CD4-positive, alpha-beta T cell treated with Interleukin-1 beta for 1 hour (primary cell): ENCODE measurements at regions not wholly inside any gene's neighbourhood (a gene's known extent, or its start where the extent isn't known, plus 50 kb on each side); places are given as distances from the start of the nearest gene placed in this dataset.

Source experiments
- DNase-seq, 2 donors: peaks; one replicate each; pipeline ENCODE4 v3.0.0-alpha.2; 2020 to 2022

GRCh38 chr13:31898378-31899071 is 133.0 kb upstream of the FRY start:
- peak in 1 of 2 donors; percentile 10 for DNase-seq

GRCh38 chr13:31901985-31902384 is 129.6 kb upstream of the FRY start:
- no peak for DNase-seq

GRCh38 chr13:31903111-31903815 is 128.3 kb upstream of the FRY start:
- DNase-seq = no peak

- DNase-seq = no peak
These were observed 126.4 kb upstream of the FRY start for GRCh38 chr13:31904941-31905824.

GRCh38 chr13:31905961-31906360 is 125.6 kb upstream of the FRY start:
- DNase-seq = no peak

- DNase-seq = peak; percentile 11 to 23
These were observed 122.7 kb upstream of the FRY start for GRCh38 chr13:31908696-31909411.

- peak; percentile 58 to 68 for DNase-seq
These were observed 121.6 kb upstream of the FRY start for GRCh38 chr13:31909864-31910551.

- no peak for DNase-seq
These were observed 120.9 kb upstream of the FRY start for GRCh38 chr13:31910633-31911032.

GRCh38 chr13:31912647-31913401 is 118.8 kb upstream of the FRY start:
- no peak for DNase-seq

GRCh38 chr13:31913459-31913858 is 118.1 kb upstream of the FRY start:
- DNase-seq = no peak

- no peak for DNase-seq
These were observed 116.7 kb upstream of the FRY start for GRCh38 chr13:31914843-31915242.

- no peak for DNase-seq
These were observed 112.9 kb upstream of the FRY start for GRCh38 chr13:31918707-31919106.

- DNase-seq = no peak
These were observed 112.3 kb upstream of the FRY start for GRCh38 chr13:31919241-31919640.

- DNase-seq = no peak
These were observed 111.4 kb upstream of the FRY start for GRCh38 chr13:31919971-31920726.

- DNase-seq = no peak
These were observed 110.9 kb upstream of the FRY start for GRCh38 chr13:31920727-31921100.

GRCh38 chr13:31922724-31923123 is 108.8 kb upstream of the FRY start:
- no peak for DNase-seq

GRCh38 chr13:31923134-31923763 is 108.3 kb upstream of the FRY start:
- no peak for DNase-seq

- no peak for DNase-seq
These were observed 106.5 kb upstream of the FRY start for GRCh38 chr13:31925079-31925478.

- DNase-seq = no peak
These were observed 104.3 kb upstream of the FRY start for GRCh38 chr13:31927219-31927653.
